ENCODE measurements at regions not wholly inside any gene's neighbourhood (a gene's known extent, or its start where the extent isn't known, plus 50 kb on each side); places are given as distances from the start of the nearest gene placed in this dataset.

DNA sequence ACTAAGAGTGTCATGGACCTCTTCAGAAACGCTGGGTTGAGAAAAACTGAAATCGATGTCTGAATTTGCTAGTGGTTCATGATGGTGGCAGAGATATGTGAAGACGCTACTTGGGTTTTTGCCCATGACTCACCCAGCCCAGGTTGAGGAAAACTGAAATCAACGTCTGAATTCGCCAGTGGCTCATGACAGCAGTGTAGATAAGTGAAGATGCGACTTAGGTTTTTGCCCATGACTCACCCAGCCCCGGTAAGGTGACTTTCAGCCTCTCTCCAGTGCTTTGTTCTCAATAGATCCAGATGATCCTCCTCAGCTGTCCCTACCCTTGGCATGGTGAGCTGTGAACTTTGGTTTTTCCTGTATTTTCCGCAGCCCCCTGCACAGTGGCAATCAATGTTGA, 105.3 kb upstream of the SIX3 start:
- TF ChIP-seq GATA3 (IDR thresholded peaks at IDR 0.05; ENCODE audit: low read depth, low read length) (no peak), GATA2 (IDR thresholded peaks at IDR 0.05; ENCODE audit: low read depth, low read length) (no peak)
